Testis (tissue), 2 donors: ENCODE measurements at regions not wholly inside any gene's neighbourhood (a gene's known extent, or its start where the extent isn't known, plus 50 kb on each side); places are given as distances from the start of the nearest gene placed in this dataset.

ENCODE experiments used
- DNase-seq: peaks from one replicate; pipeline ENCODE4 v3.0.0-alpha.2; 2019
- H3K27ac ChIP-seq, 2 donors: fragments of 200-600 bp; sonication (generic); one replicate each; pipeline ENCODE4 v1.5.1; 2019
- H3K27me3 ChIP-seq: fragments of 200-600 bp; sonication (generic); one replicate; pipeline ENCODE4 v1.5.1; 2019
- H3K36me3 ChIP-seq: fragments of 200-600 bp; sonication (generic); one replicate; pipeline ENCODE4 v1.5.1; 2017; ENCODE audit warnings: low read depth; ENCODE audit errors: missing control alignments
- H3K4me1 ChIP-seq: fragments of 200-600 bp; sonication (generic); one replicate; pipeline ENCODE4 v1.5.1; 2019
- H3K4me3 ChIP-seq, 2 donors: fragments of 200-600 bp; sonication (generic); one replicate each; pipeline ENCODE4 v1.5.1; 2017 to 2019
- H3K9me3 ChIP-seq: fragments of 200-600 bp; sonication (generic); one replicate; pipeline ENCODE4 v1.5.1; 2017
- POLR2A ChIP-seq: fragments of 450-650 bp; IDR thresholded peaks from one replicate; pipeline ENCODE4 v1.6.1; 2017; ENCODE audit warnings: antibody characterized with exemption, mild to moderate bottlenecking, moderate library complexity
- WGBS, 2 donors: methylation state at CpG; one replicate each; pipeline ENCODE4 v1.1.5; 2018; 5-methylcytosine and 5-hydroxymethylcytosine counted together
- intact Hi-C: fragments of 100-400 bp; cut with DNase I; formaldehyde crosslinking; loops from one replicate; pipeline ENCODE4 v1.15.1; 2023; ENCODE audit warnings: low total_unique reads
- TF ChIP-seq, protein P1 (sequence below), 3 experiments: fragments of 450-650 bp in 2 of 3; fragments of 200-600 bp in 1 of 3; sonication (generic) in 1 of 3; IDR thresholded peaks; one replicate each; pipeline ENCODE4 v1.5.1; 2016 to 2019; ENCODE audit warnings: antibody characterized with exemption in 3 of 3, mild to moderate bottlenecking in 2 of 3, moderate library complexity in 1 of 3

DNA sequence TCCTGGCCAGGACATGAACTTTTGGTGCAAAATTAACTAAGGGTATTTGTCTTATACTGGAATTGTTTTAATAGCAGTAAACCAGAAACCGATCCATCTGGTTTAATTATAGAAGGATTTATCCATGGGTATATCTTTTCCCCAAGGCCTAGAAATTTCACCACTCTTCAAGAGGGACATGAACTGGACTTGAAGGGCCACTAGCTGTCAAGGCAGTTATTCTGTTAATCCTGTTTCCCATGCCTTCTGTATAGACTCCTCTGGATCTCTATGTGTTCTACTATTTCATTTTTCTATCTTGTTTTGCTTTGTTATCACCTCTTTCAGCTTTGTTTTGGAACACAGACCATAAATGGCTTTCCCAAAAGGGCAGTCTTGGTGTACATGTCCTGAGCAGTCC lies 467.6 kb downstream of the KIF4B start:
- Histone ChIP-seq H3K4me3 (no peak overlapping the region), H3K36me3 (no peaks in the 10 kb centered on the region), H3K27me3 (no peaks in the 10 kb centered on the region), H3K4me1 (no peaks in the 10 kb centered on the region), H3K27ac (no peak overlapping the region), H3K9me3 (no peaks in the 10 kb centered on the region)
- DNase-seq, result no peak
- intact Hi-C loops, result no loop called here
- no peak for TF ChIP-seq POLR2A
- TF ChIP-seq, protein P1, sequence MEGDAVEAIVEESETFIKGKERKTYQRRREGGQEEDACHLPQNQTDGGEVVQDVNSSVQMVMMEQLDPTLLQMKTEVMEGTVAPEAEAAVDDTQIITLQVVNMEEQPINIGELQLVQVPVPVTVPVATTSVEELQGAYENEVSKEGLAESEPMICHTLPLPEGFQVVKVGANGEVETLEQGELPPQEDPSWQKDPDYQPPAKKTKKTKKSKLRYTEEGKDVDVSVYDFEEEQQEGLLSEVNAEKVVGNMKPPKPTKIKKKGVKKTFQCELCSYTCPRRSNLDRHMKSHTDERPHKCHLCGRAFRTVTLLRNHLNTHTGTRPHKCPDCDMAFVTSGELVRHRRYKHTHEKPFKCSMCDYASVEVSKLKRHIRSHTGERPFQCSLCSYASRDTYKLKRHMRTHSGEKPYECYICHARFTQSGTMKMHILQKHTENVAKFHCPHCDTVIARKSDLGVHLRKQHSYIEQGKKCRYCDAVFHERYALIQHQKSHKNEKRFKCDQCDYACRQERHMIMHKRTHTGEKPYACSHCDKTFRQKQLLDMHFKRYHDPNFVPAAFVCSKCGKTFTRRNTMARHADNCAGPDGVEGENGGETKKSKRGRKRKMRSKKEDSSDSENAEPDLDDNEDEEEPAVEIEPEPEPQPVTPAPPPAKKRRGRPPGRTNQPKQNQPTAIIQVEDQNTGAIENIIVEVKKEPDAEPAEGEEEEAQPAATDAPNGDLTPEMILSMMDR (IDR thresholded peaks at IDR 0.05), result no peak
- WGBS, 2 donors, result 70 to 74% methylated on average over 1 of the region's 1 CpG

DNA sequence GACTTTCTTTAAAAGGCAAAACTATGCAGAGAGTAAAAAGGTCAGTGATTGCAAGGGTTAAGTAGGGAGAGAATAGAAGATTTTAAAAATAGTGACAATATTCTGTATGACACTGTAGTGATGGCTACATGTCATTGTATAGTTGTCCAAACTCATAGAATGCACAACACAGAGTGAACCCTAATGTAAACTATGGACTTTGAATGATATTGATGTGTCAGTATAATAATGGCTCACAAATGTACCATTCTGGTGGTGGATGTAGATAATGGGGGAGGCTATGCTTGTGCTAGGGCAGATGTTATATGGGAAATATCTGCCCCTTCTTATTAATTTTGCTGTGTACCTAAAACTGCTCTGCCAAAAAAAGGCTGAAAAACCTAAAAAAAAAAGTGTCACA lies 468.9 kb downstream of the KIF4B start:
- Histone ChIP-seq H3K27ac (no peak overlapping the region), H3K4me1 (no peaks in the 10 kb centered on the region), H3K9me3 (no peaks in the 10 kb centered on the region), H3K36me3 (no peaks in the 10 kb centered on the region), H3K4me3 (no peak overlapping the region), H3K27me3 (no peaks in the 10 kb centered on the region)
- DNase-seq, result no peak
- intact Hi-C loops, result no loop called here
- TF ChIP-seq POLR2A, result no peak
- TF ChIP-seq, protein P1 (IDR thresholded peaks at IDR 0.05), result no peak

DNA sequence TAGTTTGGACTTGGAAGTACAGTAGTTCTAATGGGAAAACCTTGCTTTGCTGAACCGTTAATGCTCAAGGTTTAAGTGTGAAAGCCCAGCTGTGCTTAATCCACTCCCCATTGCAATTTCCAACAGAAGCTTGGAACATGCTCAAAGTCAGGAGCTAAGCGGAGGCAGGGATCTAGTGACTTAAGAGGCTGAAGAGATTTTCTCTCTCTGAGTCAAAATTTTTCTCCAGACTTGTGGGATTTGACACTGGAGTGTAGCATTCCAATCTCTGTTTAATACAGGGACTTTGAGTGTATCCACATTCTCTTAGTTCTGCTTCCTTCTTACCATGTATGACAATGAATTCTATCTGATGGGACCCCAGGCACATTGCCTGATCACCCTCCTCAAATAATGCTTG lies 471.8 kb downstream of the KIF4B start:
- Histone ChIP-seq H3K36me3 (no peaks in the 10 kb centered on the region), H3K4me3 (no peak overlapping the region), H3K27me3 (no peaks in the 10 kb centered on the region), H3K4me1 (no peaks in the 10 kb centered on the region), H3K9me3 (no peaks in the 10 kb centered on the region), H3K27ac (no peak overlapping the region)
- no peak for DNase-seq
- 49 to 53% methylated on average over 2 of the region's 2 CpGs for WGBS, 2 donors
- no peak for TF ChIP-seq POLR2A
- TF ChIP-seq, protein P1 (IDR thresholded peaks at IDR 0.05), result no peak
- intact Hi-C loops, result no loop called here

DNA sequence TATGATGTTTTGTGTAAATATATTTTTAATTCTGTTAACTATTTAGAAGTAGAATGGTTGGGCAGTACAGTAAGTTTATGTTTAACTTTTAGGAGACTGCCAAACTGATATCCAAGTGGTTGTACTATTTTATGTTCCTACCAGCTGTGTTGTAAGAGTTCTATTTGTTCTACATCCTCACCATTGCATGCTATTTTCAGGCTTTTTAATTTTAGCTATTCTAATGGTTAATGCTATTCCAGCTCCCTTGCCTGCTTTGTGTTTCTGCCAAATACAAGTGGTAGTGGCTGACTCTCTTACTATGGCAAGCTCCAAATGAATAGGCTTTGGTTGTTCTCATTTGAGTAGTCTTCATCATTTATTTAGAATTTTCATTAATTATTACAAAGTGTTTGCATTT lies 476.4 kb downstream of the KIF4B start:
- intact Hi-C loops, result no loop called here
- no peak for DNase-seq
- no peak for TF ChIP-seq POLR2A
- TF ChIP-seq, protein P1 (IDR thresholded peaks at IDR 0.05), result no peak

DNA sequence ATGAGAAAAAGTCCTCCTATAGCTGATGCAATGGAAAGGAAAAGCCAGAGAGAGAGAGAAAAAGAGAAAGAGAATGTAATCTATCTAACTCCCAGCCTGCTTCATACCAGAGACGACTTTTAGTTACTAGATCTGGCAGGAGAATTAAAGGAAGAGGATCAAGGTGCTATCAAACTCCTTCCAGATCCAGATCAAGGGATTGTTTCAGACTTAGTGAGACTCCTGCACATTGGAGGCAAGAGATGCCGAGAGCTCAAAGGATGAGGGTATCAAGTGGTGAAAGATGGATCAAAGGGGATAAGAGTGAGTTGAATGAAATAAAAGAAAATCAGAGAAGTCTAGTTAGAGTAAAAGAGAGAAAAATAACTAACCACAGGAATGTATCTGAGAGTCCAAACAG lies 478.6 kb downstream of the KIF4B start:
- Histone ChIP-seq H3K9me3 (no peaks in the 10 kb centered on the region), H3K27ac (no peak overlapping the region), H3K27me3 (no peaks in the 10 kb centered on the region), H3K4me1 (no peaks in the 10 kb centered on the region), H3K36me3 (no peaks in the 10 kb centered on the region), H3K4me3 (no peak overlapping the region)
- TF ChIP-seq, protein P1 (IDR thresholded peaks at IDR 0.05), result no peak
- TF ChIP-seq POLR2A, result no peak
- WGBS, 2 donors, result 85 to 92% methylated on average over 2 of the region's 2 CpGs
- DNase-seq, result no peak
- intact Hi-C loops, result no loop called here

More for the DNA sequence above, 476.4 kb downstream of the KIF4B start:
- H3K9me3 ChIP-seq, result no peaks in the 10 kb centered on the region
- H3K27me3 ChIP-seq, result no peaks in the 10 kb centered on the region
- H3K4me3 ChIP-seq, result no peak overlapping the region
- H3K36me3 ChIP-seq, result no peaks in the 10 kb centered on the region
- no peaks in the 10 kb centered on the region for H3K4me1 ChIP-seq
- no peak overlapping the region for H3K27ac ChIP-seq
